ENCODE measurements at regions not wholly inside any gene's neighbourhood (a gene's known extent, or its start where the extent isn't known, plus 50 kb on each side); places are given as distances from the start of the nearest gene placed in this dataset.

GRCh38 chr18:27616324-27616723, 431.2 kb upstream of the CHST9 start:
- Histone ChIP-seq H2AK5ac (ENCODE audit: insufficient read length, low read length) (no peak overlapping the region), H4K20me1 (ENCODE audit: control insufficient read depth, insufficient read depth, insufficient read length) (no peaks in the 10 kb centered on the region), H3K23me2 (ENCODE audit: insufficient read length, low read depth, low read length, poor library complexity, severe bottlenecking) (no peaks in the 10 kb centered on the region), H3K9me3 (ENCODE audit: control insufficient read depth, low read depth, low read length) (no peaks in the 10 kb centered on the region), H3K4me1 (ENCODE audit: insufficient read depth, low read length) (0 out of 2 replicates have a peak, but pooled peaks cover 2% of the 10 kb centered on the region), H3K56ac (ENCODE audit: insufficient read length, low read depth, low read length) (no peak overlapping the region), H3T11ph (ENCODE audit: low read length) (no peak overlapping the region), H2BK5ac (ENCODE audit: insufficient read length, low read length) (no peak overlapping the region), H3K79me1 (ENCODE audit: insufficient read depth, low read depth, low read length, poor library complexity, severe bottlenecking) (no peaks in the 10 kb centered on the region), H3K4me2 (ENCODE audit: insufficient read depth, insufficient read length, low read length) (no peak overlapping the region), H3K4ac (ENCODE audit: low read depth, low read length) (no peak overlapping the region), H4K8ac (replicated peaks; ENCODE audit: insufficient read length, low read depth, low read length) (no peak overlapping the region), H3K79me2 (ENCODE audit: insufficient read depth, low read length) (no peaks in the 10 kb centered on the region), H4K91ac (ENCODE audit: insufficient read length, low read depth, low read length) (no peak overlapping the region), H2BK15ac (ENCODE audit: low read depth, low read length) (no peak overlapping the region), H3K23ac (ENCODE audit: insufficient read length, low read depth, low read length) (no peak overlapping the region), H3K27me3 (ENCODE audit: insufficient read depth, low read length) (no peaks in the 10 kb centered on the region), H3K27ac (ENCODE audit: insufficient read length, low read depth, low read length) (no peak overlapping the region), H3K18ac (ENCODE audit: insufficient read length, low read depth, low read length) (no peak overlapping the region), H2BK120ac (ENCODE audit: low read depth, low read length, poor library complexity, severe bottlenecking) (no peak overlapping the region), H3K9ac (ENCODE audit: extremely low read depth, insufficient read length, low read length) (no peak overlapping the region), H3K14ac (ENCODE audit: insufficient read depth, low read length) (no peak overlapping the region), H4K5ac (ENCODE audit: insufficient read length, low read depth, low read length) (no peak overlapping the region), H2AFZ (ENCODE audit: low read length) (no peak overlapping the region), H2BK12ac (ENCODE audit: insufficient read length, low read depth, low read length) (no peak overlapping the region), H2BK20ac (ENCODE audit: low read depth, low read length, poor library complexity, severe bottlenecking) (no peak overlapping the region)
- H3K27me3 Mint-ChIP-seq (ENCODE audit: low read depth): no peaks in the 10 kb centered on the region
- WGBS (ENCODE audit: extremely low coverage, insufficient read length, low lambda C conversion rate): no CpG with 5 or more reads among the region's 4 CpGs
- peak; percentile 17; the same call in 2 of the 3 replicates for TF ChIP-seq CTCF (conservative IDR thresholded peaks at IDR 0.05)
- H3K36me3 Mint-ChIP-seq (ENCODE audit: insufficient read depth in 1 of 3, low read depth in 3 of 3): peaks cover 0 to 5% (median 0%) of the 10 kb centered on the region in 3 experiments; a peak in 2 of 7 replicates
- DNase-seq: no peak
- H3K4me1 Mint-ChIP-seq: peaks cover 19 to 23% of the 10 kb centered on the region in 2 experiments
- H3K27ac Mint-ChIP-seq: peak overlapping the region in 1 of 3 experiments; percentile 18; a peak in 1 of 7 replicates
- no peak overlapping the region for H3K4me3 Mint-ChIP-seq
- no peaks in the 10 kb centered on the region for H3K9me3 Mint-ChIP-seq
